NCI-H1694 (cell line): ENCODE measurements at regions not wholly inside any gene's neighbourhood (a gene's known extent, or its start where the extent isn't known, plus 50 kb on each side); places are given as distances from the start of the nearest gene placed in this dataset.

Experiments used
- DNase-seq: peaks from one replicate; lab custom pipeline; 2025; lab: John Stamatoyannopoulos, UW

DNA sequence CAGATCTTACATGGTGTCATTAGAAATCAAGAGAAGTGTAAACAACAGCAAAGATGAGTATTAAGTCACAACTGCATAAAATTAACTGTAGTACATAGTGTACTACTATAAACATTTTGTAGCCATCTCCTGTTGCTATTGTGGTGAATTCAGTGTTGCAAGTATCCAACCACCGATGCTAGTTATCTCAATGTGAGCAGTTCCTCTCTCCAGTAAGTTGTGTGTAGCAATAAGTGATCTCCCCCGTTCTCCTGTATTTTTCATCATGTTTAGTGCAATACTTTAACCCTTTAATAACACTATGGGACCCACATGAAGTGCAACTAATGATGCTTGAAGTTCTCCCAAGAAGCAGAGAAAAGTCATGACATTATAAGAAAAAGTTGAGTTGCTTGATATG is 264.7 kb upstream of the KCNH8 start:
- DNase-seq, result no peak

DNA sequence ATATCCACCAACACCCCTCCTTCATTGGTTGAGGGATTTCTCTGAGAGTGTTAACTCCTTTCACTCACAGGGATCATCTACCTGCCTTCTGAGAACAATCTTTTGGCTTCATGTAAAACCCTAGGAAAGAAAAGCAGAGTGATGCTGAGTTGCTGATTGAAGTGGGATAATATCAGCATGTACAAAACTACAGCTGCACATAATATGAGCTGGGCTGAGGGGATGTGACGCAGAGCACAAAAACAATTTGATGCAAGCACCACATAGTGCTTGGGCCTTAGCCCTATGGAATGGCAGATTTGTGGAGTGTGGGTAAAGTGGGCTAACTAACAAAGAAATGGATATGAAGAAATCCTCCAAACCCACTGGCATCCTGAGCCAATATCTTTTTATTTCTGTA is 267.6 kb upstream of the KCNH8 start:
- DNase-seq, result no peak

DNA sequence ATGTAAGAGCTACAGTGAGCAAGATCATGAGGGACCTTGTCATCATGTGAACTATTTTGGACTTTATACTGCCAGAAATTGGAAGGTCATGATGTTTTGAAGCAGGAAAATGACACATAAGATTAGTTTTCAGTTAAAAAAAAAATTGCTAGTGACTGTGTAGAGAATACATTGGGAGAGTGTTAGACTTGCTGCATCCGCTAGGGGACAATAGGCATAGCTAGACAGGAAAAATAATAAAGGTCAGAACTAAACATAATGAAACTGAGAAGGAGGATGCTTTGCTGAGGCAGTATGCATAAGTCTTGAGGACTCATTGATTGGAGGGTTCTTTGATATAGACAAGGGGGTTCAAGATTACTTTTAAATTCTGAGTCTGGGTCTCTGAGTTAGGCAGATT is 275.8 kb upstream of the KCNH8 start:
- DNase-seq, result no peak

DNA sequence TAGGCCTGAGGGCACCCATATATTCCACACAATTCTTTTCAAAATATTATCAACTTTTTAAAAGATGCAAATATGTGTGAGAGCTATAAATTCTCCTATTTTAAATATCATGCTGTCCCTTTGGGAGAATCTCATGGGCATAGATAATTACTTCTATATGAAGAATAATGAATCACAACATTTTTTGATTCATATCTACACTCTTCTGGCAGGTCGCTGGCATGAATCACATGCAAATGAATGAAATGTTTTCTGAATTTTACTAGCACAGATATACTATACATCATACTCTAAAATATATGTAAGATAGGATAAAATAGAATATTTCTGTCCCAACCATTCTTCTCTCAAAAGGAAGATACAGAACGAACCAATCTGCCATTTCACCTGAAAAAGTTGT is 277.7 kb upstream of the KCNH8 start:
- no peak for DNase-seq

DNA sequence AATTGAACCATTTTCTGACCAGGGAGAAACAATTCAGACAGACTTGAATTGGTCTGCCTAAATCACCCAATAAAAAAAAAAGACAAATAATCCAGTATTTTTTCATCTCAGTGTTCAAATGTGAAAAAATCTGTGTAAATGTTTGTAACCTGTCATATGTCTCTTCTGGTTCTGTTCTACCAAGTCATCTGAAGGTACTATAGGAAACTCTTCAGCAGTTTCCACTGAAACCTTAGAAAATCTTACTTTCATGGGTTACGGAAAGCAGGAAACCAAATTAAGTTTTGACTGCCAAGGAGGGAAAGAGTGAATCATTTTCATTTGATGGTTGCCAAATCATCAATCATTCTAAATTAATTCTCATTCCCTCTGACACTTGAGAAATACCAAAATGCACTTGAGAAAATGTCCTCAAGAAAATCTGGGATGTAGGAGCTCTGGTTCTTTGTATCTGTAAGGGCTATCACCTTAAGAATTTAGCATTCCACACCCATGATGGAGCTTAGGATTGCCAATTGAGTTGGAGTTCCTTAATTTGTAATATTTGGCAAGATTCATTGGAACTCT is 278.2 kb upstream of the KCNH8 start:
- DNase-seq, result no peak

DNA sequence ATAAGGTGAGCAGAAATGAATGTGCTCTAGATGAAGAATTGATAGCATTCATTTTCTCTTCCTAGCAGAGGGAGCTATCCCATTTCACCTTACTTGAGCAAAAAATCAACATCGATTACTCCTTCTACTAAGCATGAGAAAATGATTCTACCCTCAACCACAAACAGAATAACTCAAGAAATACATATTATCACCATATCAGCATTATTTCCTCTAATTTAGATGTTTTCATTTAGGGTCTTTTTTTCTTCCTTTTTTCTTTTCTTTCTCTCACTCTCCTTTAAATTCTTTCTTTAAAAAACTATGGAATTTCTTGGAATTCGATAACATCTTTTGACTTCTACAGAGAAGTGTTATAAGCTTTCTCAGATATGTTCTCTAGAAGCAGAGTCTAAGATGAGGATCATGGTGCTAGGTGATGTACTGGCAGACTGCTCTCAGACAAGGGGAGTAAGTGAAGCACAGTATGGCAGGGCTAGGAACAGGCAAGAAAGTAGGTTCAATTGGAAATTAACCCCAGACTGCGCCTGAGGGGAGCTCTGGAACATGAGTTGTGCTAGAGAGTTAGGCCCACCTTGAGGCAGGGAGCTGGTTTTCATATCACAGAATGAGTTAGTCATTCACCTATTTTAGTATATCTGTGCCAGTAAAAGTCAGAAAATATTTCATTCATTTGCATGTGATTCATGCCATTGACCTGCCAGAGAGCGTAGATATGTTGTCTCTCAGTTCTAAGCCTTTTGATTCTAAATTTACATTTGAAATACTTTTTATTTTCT is 279.2 kb upstream of the KCNH8 start:
- no peak for DNase-seq

DNA sequence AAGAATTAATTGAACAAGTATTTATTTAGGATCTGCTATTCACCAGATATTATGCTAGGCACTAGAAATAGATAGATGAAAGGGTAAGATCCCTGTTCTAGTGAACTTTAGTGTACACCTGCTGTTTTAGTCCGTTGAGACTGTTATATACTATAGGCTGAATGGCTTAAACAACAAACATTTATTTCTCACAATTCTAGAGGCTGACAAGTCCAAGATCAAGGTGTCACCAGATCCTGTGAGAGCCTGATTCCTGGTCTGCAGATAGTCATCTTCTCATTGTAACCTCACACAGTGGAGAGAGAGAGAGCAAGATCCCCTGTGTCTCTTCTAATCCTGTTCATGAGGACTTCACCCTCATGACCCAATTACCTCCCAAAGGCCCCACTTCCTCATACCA is 281.4 kb upstream of the KCNH8 start:
- no peak for DNase-seq

DNA sequence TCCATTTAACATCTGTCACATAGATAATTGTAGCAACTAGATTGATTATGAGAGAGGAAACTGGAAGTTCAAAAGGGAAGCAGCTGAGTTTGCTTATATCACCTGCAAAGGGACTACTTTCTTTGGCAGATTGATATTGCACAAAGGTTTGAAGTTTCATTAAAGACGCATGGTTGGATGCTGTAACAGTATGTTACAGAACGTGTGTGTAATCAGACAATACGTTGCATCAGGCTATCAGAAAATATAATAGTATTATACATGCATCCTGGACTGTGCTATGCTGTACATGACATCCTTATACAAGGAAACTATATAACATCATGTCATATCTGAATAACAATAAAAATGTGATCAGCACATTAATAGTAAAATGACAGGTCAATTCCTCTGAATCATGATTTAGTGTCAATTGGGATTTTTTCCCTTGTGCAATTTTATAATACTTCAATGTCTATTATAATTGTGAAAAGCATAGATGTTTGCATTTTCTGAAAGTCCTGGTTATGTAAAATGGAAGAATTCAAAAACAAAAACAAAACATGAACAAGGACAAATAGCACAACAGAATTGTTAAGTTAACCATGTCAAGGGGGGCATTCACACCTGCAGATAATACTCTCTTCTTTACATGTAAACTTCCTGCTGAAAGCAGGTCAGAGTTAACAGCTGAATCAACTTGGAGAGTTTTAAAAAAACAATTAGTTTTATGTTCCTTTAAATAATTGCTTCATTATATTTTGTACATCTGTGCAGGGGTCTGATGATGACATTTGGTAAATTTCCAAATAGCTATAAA is 283.2 kb upstream of the KCNH8 start:
- no peak for DNase-seq

DNA sequence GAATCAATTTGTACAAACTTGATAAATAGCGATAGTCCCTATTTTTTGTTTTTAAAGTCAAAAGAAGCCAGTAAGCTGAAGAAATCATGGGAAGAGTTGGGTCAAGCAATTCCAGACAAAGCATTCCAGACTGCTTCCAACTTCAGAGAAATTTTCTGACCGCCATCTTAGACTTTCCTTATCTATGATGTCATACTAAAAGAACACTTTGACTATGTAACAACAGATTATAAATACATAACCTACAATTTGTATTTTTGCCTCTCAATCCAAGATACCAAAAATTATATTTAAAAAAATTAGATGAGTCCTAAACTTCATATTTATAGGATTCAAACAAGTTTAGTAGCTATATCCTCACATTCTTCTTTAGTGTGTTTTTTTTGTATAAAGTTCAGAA is 286.2 kb upstream of the KCNH8 start:
- no peak for DNase-seq

DNA sequence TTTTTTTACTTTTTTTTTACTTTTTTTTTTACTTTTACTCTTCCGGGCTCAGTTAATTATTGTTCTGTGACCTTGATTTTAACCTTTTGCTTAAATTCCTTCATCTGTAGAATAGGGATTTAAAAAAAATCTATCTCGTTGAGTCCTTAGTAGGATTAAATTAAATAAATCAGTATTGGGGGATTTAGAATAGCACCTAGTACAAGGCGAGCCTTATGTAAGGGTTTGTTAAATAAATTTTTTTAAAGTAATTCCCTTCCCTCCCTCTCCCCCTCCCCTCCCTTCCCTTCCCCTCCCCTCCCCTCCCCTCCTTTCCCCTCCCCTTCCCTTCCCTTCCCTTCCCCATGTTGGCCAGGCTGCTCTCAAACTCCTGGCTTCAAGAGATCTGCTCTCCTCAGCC is 287.2 kb upstream of the KCNH8 start:
- no peak for DNase-seq

DNA sequence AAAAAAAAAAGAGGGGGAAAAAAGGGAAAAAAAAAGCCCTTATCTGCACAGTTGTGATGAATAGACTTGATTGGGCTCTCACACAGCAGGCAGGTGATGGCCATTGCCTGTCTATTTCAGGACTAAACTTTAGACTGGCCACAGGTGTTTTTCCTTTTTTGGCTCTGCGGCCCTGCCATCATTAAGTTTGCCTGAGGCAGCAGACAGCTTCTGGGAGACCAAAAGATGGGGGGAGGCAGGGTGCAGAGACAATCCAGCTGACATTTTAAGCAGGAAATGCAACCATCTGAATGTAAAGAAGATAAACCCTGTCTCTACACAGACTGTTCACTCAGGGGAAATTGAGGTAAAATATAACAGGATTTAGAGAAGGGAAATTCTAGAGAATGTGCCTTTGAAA is 295.0 kb upstream of the KCNH8 start:
- no peak for DNase-seq

DNA sequence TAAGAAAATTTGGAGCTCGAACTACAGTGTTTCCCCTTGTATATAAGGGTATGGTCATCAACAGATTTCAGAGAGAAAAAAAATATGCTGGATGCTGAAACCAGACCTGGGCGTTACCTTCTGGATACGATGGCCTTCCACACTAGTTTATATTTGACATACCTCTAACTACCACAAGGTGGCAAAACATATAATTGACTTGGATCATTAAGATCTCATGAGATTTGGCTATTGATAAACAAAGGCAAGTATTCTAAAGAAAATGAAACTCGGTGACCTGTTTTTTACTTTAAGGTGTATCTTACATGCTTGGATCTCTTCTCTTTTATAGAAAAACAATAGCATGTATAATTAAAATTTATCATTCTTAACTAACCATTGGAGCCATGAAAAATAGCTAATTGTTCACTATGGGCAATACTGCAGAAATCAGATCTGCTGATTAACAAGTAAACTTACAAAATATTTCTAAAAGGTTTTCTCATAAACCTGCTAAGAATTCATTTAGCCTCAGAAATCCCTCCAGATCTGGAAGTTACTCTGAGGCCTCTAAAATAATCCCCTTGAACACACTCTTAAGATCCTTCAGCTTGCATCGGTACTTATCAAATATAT is 300.6 kb upstream of the KCNH8 start:
- no peak for DNase-seq

DNA sequence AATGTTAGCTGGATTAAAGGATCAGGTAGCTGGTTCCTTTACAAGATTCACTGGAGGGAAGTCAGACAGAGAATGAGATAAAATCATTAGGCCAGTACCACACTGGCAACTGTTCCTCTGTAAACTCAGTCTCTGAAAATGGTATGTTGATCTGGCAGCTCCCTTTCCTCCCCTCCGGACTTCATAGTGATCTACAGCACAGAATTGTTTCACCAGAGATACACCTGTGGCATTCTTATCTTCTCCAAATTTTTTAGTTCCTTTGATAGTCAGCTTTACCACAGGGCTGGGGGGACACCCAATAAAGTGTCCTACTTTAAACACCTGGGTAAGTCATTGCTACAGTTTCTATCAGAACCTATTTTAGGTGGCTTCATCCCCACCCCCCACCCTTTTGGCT is 304.3 kb upstream of the KCNH8 start:
- no peak for DNase-seq

DNA sequence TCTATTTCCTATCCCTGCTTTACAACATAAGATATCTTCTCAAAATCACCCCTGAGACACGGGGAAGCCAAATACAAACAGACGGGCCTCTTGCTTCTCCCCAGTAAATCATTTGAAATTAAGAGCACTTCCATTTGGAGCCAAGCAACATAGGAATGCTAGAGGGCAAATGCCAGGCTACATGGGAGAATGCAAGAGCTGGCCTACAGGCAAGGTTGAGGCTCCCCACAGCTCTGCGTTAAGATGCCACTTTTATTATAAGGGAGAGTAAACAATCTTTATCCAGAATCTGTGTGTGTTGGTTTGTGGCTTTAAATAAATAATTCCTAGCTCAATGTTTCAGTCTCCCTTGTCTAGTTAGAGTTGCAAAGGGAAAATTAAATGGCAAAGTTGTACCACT is 305.1 kb upstream of the KCNH8 start:
- no peak for DNase-seq

DNA sequence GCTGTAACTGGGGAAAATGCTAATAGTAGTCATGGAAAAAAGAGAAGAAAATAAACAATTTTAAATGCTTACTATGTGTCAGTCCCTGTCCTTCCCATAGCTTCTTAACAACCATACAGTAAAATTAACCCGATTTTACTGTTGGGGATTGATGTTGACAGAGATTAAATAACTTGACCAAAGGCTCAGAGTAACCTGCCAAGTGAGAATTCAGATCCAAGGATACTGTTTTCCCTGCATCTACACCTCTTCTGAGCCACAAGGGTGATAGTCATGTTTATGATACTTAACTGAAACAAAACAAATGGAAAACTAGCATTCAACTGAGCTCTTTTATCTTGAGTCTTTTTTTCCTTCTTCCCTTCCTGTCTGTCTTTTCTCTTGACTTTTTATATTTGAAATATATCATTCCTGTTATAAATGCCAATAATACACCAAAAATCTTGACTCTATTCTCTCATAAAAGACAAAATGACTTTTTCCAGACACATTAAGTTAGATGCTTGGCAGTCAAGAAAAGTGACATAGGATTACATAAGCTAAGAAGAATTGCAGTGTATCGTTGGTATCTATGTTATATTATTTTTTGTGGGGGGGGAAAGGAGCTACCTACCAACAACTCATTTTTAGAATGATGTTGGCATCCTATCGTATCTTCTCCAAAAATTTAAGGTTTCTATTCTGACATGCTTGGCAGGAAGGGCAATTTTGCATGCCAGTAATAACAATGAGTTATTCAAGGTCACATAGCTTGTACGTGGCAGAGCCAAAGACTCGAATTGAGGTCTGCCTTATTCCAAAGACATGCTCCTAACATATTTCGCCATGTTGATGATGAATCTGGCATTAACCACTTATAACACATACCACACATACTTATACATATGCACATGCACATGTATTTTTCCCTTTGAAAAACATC is 306.6 kb upstream of the KCNH8 start:
- no peak for DNase-seq

DNA sequence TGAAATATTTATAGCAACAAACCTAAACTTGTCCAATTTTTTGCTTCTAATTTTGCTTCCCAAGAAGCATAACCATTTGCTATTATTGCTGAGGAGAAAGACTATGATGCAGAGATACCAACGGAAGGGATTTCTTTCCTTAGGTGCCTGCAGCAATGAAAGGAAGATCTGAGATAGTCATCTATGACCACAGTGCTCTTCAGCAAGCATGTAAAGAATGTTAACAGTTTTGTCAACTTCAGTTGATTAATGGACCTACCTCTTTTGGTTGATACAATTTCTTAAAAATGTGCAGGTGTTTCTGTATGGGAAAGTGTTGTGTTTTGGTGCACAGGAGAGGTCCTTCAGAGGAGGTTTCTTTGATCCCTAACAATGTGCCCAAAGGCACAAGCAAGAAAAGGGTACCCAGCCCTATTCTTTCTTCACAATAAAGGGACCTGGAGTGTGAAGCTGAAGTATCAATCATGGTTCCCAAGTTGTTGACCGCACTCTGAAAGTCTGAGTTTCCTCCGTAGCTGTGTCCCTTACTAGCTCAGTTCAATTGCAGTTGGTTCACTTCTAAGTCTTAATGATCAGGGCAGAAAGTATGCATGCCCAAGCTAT is 307.7 kb upstream of the KCNH8 start:
- no peak for DNase-seq

DNA sequence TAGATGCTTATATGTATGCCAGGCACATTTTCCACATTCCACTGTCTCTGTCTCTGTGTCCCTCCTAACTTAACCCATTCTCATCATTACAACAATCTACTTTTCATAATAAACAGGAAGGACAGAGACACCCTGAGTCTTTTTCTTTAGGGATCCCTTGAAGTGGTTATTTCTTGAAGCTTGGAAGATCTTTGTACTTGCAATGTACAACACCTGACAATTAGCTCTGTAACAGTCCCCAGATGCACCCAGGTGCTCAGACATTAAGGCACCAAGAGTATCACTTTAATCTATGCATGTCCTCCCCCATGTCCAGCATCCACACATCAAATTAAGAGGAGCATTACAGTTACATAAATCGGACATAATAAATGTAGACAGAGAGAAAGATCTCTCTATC is 309.6 kb upstream of the KCNH8 start:
- no peak for DNase-seq

DNA sequence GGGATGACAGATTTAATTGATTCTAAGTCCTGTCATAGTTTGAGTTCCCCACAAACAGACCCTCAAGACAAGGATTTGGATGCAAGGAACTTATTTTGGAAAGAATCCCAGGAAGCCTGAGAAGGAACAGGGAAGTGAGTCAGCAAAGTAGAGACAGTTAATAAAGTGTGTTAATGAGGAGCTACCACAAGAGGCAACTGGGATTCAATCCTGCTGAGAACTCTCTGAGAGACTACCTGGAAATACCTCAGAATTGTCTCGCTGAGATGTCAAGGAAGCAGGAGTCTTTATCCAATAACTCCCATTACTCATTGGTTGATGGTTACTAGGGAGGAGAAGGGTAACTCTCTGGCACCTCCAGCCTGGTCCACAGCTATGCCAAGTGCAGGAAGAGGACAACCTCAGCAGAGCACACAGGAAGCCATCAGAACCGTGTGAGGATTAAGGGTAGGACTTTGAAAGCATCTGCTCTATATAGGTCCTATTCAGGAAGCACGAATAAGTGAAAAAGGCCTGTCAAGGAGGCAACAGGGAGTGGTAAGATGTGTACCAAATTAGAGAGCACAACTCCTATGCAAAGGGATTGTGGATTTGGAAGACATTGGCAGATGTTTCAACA is 311.1 kb upstream of the KCNH8 start:
- no peak for DNase-seq

DNA sequence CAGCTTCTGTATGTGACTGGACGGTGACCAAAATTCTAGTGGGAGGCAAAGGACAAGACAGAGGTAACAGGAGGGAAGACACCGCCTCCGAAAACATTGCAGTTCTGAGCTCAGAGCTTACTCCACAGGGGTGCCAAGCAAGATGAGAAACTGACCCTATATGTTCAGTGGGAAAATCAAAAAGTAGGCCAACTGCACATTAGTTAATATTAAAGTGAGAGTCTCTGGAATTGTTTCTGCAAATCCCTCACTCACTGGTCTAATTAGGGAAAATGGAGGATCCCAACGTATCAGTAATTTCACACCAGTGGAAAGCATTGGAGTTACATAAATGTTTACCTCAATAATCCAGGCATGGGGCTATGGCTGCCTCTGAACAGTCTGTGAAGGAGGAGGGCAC is 313.3 kb upstream of the KCNH8 start:
- no peak for DNase-seq

DNA sequence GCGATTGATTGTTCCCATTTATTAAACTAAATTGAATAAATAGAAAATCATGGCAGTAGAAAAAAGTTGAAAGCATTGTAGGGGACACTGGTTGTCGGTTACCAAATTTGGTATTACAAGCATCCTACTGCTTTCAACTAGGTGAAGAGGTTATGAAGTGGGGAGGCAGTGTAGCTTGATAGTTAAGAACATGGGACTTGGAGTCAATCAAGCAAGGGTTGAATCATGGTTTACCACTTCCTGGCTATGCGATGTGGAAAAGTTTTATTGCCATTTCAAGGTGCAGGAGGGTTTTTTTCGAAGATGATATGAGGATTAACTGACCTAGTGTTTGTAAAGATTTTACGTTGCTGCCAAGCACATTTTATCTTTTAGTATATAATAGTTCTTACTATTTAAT is 318.2 kb upstream of the KCNH8 start:
- DNase-seq, result no peak

DNA sequence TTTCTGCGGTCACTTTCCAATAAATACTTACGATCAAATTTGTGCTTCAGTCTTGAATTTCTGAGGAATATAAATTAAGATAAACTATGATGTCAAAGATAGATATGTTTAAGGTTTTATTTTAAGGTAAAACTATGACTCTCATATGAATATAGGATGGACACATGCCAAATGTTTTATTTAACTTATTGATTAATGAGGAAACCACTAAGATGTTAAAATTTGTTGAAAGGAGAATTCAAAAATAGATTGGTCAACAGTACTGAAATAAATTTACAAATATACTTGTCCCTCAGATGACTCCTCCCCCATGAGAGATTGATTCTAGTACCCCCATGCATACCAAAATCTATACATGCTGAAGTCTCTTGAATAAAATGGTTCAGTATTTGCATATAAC is 319.7 kb upstream of the KCNH8 start:
- no peak for DNase-seq
